HG03460 (cell line): ENCODE measurements at regions not wholly inside any gene's neighbourhood (a gene's known extent, or its start where the extent isn't known, plus 50 kb on each side); places are given as distances from the start of the nearest gene placed in this dataset.

ENCODE experiments used
- ATAC-seq: cut with Tn5 transposase; IDR thresholded peaks from one replicate; pipeline ENCODE4 v1.9.1; 2021; ENCODE audit not compliant: unreplicated experiment

DNA sequence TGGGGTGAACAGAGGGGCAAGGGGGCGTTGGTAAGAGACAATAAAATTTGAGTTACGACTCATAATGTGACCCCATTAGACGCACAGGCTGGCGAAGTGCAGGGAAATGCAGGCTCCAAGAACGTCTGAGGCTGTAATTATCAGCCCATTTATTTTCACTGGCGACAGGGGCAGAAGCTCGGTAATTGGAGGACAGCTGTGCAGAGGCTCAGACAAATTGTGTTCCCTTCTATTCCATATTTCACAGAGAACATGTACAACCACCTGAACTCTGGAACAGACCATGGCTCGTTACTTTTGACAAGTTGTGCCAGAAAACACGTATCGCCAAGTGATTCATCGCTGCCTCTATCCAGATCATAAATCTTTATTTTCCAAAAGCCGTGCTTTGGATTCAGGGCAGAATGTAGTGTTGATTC lies 137.3 kb upstream of the FRMD4A start:
- ATAC-seq: no peak

DNA sequence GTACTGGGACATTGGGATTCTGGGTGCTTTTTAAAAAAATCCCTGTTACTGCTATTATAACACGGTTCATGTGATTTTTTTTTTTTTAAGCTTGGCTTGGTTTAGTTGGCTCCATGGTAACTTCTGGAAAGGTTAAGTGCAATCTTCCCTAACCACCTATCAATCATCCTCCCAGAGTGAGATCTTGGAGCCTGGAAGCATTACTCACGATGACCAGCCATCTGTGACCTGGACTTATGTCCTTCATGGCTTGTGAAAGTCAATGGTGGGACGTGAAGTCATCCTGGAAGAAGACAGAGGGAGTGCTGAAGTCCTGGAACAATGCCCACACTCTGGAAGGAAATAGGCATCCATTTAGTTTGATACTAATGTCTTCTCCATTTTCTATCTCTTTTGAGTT lies 135.5 kb upstream of the FRMD4A start:
- no peak for ATAC-seq

DNA sequence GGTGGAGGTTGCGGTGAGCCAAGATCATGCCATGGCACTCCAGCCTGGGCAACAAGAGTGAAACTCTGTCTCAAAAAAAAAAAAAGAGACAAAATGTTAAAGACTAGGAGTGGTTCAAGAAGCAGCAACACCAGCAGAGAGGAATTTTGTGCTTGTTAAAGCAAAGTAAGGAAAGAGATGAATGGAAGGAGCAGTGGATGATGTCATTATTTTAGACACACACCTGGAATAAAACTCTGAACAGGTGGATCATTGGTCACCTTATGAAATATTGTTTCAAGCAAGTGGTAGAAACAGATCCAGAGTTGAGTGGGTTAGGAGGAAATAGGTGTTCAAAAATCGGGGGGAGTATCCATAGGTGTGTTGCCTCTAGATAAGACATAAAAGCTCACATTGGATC lies 129.7 kb upstream of the FRMD4A start:
- no peak for ATAC-seq

DNA sequence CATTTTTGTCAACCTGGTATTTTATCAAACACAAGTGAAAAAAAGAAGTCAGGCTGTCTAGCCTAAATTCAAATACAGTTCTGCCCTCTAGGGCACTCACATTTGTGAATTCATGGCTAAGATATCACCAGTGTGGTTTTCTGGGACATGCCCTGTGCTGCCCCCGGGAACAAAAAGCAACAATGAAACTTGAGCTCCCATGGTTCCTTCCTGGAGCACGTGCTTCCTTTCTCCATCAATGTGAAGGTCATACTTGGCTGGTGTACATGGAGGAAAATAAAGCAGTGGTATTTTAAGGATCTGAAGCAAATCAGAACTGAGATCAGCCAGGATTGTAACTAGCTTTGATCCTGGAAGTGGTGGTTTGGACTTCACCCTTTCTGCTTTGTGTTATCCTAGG lies 128.9 kb upstream of the FRMD4A start:
- no peak for ATAC-seq

DNA sequence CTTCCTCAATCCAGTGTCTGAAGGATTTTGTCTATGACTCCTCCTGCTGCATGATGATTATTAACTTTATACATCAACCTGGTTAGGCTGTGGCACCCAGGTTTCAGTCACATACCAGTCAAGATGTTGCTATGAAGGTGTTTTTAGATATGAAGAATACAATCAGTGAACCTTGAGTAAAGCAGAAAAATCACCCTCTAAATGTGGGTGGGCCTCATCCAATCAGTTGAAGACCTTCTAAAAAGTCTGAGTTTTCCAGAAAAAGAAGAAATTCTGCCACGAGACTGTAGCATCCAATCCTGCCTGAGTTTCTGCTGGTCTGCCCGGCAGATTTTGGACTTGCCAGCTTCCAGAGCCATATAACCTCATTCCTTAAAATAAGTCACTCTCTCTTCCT lies 126.1 kb upstream of the FRMD4A start:
- no peak for ATAC-seq

DNA sequence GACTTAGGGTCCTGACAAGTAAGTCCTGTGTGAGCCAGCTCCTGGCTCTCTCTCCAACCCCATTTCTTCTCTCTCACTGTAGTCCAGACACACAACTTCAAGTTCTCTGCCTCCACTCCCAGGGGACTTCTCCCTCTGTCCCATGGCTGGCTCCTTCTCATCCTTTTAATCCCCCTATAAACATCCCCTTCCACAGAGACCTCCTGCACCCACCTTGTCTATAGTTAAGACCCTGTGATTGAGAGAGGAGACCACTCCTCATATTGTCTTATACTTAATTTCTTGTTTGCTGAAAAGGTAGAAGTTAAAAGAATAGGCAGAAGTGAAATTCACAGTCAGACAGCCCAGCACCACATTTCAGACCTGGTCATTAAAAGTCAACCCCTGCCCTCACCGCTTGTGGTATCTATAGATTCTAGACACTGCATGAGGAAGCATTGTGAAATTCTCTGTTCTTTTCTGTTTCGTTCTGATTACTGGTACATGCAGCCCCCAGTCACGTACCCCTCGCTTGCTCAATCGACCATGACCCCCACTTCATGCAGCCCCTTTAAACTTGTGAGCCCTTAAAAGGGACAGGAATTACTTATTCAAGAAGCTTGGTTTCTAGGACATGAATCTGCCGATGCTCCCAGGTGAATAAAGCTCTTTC lies 125.6 kb upstream of the FRMD4A start:
- ATAC-seq: no peak

DNA sequence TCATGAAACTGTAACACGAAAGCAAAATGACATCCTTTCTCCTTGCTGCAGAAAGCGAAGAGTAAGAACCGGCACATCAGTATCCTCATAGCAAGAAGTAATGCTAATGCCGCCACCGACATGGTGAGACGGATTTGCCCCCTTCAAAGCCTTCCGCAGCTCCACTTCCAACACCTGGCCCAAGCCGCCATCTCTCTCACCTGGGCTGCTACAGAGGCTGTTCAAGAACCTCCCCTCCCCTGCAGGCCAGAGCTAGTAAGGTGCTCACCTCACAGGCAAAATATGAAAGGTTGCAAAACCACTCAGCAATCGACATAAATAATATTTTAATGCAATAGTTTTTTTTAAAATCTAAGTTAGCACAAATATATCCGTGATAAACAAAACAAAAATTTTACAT lies 123.9 kb upstream of the FRMD4A start:
- ATAC-seq: no peak

DNA sequence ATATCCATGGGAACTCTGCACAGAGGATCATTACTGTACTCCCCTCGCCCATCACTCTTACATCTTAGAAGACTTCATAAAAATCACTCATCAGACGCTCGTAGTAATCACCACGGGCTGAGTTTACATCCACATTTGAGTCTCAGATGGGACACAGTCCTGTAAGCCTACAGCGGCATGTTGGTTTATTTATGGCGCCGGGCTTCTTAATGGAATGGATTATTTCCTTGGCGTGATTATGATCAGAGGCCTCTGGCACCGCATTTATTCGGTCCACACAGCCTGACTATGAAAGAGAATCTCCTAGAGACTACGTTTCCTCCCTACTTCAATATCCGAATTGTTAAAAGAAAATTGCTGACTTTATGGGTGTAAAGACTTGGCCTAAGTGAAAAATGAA lies 123.5 kb upstream of the FRMD4A start:
- ATAC-seq: no peak

DNA sequence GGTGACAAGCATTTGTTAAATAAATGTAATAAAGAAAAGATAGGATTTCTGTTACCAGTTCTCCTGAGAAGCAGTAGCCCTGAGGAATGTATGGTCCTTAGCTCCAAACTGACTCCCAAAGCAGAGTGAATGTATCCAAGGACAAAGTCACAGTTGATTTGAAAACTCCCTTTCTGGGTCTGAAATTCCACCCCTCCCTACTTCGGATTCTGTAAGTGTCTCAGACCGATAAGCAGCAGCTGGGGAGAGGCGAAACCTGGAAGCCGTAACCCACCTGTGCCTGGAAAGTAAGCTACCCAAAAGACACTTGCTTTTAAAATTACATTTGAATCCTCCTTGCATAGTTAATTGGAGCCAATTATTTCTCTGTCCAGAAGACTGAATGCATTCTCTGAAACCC lies 122.9 kb upstream of the FRMD4A start:
- ATAC-seq: no peak

DNA sequence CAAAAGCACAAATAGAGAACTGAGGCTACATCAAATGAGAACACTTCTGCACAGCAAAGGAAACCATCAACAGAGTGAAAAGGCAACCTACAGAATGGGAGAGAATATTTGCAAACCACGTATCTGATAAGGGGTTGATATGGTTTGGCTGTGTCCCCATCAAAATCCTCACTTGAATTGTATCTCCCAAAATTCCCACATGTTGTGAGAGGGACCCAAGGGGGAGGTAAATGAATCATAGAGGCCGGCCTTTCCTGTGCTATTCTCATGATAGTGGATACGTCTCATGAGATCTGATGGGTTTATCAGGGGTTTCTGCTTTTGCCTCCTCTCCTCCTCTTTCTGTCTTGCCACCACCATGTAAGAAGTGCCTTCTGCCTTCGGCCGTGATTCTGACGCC lies 120.6 kb upstream of the FRMD4A start:
- no peak for ATAC-seq

DNA sequence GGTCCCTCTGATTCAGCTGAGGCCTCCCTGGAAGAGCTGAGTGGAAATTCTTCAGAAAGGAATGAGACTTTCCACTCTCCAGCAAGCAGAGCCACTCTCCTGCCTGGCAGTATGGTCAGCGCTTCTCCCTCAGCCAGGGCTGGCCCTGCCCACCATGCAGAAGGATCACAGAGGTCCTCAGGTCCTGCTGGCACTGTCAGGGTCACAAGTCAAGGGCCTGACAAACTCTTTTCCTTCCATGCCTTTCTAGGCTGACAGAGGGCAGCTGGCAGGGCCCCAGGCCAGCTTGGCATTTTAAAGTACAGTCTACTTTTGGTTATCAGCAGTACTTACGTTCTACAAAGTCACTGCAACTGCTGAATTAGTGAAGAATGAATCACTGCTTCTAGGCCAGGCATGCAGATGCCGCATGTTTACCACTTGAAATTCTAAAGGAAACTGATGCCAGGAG lies 119.3 kb upstream of the FRMD4A start:
- ATAC-seq: no peak

DNA sequence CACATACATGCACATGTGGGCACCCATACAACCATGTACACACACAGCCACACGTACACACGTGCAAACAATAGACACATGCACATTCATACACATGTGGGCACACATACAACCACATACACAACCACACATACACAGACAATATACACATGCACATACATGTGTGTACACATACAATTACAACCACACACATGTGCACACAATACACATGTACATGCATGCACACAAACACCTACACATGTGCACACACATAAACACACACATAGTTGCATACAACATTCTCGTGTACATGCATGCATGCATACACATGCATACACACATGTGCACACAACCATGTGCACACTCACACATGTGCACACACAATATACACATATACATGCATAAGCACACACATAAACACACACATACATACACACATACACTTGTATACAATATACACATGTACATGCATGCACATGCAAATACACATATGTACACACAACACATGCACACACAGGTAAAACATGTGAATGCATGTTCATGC lies 118.6 kb upstream of the FRMD4A start:
- no peak for ATAC-seq

DNA sequence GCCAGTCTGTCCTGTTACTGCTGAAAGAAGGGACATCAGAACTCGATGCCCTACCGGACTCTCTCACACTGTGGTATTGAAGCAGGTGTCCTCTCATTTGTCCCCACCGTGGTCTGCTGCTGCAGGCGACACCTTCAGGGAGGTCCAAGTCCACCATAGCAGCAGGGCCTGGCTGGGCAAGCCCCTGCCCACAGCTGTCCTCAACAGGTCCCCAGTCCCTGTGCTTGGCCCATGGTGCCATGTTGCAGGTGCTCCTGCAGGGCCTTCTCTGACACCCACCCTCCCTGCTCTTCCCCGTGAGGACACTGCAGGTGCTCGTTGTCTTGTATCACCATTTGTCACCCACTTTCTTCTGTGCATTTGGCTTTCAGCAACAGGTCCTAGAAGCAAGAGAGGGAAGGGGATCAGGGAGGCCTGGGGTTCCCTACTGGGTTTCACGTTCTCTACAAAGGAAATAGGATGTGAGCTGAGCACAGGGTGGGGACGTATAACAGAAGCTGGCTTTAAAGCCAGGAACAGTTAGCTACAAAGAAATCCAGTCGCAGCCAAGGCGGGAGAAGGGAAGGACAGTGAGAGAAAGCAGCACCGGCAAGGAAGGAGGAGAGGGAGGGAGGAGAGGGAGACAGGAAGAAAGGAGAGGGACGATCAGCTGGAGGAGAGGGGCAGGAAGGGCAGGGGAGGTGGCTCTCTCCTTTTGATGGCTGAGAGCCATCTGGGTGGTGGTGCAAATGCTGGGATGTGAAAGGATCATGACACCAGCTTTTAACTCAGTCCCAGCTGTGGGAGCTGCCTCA lies 117.7 kb upstream of the FRMD4A start:
- no peak for ATAC-seq

DNA sequence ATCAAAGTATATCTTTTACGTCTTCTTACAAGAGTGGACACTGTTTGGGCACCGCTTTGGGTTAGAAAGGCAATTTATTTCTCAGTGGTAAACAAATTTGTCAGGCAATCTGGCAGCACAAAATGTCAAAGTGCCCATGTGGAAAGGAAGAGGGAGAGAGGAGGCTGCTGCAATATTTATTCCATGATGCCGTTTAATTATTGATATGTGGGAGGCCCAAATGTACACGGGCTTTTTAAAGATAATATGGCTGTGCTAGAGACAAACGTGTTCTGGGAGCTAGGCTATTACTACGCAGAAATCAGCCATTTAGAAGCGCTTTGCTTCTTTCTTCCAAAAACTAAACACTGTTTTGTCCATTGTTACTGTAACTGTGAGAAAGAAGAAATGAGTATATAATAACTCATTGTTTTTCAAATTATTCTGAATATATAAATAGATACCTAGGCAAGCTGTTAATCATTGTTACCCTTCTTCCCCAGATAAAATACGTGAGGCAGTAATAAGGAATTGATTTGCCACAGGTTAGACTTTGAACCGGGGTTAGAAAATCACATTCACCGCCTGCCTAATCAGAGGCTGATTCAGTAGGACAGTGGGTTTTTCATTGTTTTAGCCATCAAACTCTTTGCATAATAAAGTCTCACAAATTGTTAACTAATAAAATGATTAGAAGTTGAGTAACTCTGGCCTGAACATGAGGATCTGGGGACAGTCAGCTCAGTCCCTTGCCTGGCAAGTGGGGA lies 116.5 kb upstream of the FRMD4A start:
- ATAC-seq: no peak

DNA sequence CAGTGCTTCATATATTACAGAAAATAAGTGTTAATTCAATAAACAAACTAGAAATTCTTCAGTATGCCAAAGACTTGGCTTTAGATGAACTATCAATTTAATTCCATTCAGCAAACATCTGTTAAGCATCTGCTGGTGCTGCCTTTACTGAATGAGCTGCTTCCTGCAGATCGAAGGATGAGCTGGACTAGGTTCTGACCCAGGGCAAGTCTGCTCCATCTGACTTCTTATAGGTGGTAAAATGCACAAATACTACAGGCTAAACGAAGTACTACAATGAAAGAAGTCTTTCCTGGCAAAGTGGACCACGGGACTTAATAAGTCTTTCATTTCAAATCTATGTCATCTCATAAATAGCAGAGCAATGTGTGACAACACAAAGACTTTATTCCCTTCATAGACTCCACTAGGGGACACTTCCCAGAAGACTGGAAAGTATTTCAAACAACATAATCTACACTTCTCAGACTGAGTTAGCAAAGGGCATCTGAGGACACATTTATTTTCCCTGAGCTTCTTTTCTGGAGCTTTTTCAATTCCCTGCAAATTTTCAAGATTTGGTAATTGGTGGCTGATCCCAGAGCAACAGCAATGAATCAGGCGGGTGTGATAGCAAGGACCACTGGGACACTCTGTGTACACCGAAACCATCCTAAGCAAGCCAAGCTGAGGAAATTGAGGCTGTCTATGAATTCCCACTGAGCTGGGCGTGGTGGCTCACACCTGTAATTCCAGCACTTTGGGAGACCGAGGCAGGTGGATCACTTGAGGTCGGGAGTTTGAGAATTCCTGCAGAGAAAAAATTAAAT lies 108.9 kb upstream of the FRMD4A start:
- ATAC-seq: no peak

DNA sequence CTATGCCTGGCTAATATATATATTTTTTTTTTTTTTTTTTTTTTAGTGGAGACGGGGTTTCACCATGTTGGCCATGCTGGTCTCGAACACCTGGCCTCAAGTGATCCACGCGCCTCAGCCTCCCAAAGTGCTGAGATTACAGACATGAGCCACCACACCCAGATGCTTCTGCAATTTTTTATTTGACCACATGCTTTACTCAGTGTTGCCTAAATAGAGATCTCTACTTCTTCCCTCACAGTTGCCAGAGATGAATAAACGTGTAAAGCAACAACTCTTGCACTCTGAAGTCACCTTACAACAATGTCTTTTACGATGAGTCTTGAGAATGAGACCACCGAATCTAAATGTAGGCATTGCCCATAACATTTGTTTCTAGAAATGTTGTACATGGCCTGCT lies 107.9 kb upstream of the FRMD4A start:
- no peak for ATAC-seq

DNA sequence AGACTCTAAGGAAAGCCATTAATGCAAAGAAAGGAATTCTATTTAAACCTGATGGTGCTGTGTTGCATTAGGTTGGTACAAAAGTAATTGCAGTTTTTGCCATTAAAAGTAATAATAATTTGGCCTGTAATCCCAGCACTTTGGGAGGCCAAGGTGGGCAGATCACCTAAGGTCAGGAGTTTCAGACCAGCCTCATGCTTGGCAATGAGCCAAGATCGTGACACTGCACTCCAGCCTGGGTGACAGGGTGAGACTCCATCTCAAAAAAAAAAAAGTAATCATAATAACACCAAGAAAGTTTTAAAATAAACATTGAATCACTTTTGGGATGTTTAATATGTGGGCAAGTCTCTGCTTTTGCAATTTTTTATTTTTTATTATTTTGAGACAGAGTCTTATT lies 107.3 kb upstream of the FRMD4A start:
- ATAC-seq: no peak

DNA sequence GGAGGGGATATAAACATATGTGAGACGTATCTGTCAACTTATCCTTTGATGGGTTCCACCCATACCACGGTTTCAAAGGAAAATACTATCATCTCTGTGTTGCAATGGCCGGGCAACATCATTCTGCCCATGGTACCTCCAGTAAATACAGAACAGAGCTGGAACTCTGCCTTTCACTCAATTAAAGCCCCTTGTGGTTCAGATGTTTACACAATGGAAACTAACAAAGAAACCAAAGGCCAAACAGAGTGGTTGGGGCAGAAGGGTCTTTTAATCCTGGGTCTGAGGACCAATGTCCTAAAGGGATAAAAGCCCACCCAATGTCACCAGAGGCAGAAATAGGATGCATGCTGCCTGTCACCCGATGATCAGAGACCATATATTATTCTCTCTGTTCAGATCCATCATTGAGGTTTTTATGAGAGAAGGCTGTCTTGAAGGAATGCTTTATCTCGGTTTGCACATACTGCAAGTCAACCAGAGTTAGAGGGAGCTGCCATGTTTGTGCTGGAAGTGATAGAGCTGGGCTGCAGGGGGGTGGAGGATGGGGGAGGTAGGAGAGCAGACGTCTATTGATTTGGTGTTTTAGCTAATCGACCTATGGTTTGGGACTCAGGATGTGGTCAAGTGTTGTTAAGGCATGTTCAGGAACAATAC lies 105.4 kb upstream of the FRMD4A start:
- no peak for ATAC-seq

DNA sequence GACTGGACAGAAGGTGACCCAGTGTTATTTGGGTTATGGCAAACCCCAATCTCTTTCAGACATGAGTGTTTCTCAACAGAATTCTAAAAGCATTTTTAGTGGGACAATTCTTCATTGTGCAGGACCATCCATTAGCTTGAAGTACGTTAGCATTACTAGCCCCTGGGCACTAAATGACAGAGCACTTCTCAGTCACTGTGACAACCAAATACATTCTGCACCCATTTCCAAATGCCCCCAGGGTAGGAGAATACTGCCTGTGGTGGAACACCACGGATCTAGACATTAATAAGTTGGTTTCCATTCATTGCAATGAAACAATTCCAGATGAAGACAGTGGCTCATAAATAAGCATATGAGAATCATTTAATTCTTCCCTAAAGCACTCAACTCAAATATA lies 102.4 kb upstream of the FRMD4A start:
- ATAC-seq: no peak

DNA sequence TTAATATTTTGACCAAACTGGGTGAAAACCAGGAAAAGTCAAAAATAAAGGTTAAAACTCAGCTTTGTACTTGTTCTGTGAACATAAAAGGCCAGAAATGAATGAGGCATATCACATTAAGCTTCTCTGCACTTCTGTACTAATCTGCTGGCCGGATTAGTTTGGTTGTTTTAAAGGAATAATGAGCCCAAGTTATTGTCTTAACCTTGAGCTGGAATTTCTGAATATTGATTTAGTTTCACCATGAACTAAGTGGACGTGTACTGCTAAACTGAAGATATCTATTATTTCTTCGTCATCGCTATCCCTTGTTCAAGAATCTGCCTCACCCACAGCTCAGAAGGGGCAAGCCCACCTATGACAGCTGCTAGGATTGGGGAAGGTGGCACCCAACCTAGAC lies 101.1 kb upstream of the FRMD4A start:
- ATAC-seq: no peak
